ENCODE measurements at regions not wholly inside any gene's neighbourhood (a gene's known extent, or its start where the extent isn't known, plus 50 kb on each side); places are given as distances from the start of the nearest gene placed in this dataset.
"Not testable (repeated sequence)": the region's sequence is repeated elsewhere in the genome, so short reads cannot be mapped to it uniquely, and the experiment has no call there.

DNA sequence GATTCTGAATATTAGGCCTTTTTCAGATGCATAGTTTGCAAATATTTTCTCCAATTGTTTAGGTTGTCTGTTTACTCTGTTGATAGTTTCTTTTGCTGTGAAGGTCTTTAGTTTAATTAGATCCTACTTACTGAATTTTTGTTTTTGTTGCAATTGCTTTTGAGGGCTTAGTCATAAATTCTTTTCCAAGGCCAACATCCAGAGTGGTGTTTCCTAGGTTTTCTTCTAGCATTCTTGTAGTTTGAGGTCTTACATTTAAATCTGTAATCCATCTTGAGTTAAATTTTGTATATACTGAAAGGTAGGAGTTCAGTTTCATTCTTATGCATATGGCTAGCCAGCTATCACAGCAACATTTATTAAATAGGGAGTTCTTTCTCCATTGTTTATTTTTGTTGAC is 404.8 kb downstream of the LNPK start (continued):
- TF ChIP-seq ZNF396 (CRISPR knock-in tag; IDR thresholded peaks at IDR 0.05; ENCODE audit: borderline replicate concordance) (no peak), TCF7 (CRISPR knock-in tag; IDR thresholded peaks at IDR 0.05; ENCODE audit: low read depth) (no peak)

DNA sequence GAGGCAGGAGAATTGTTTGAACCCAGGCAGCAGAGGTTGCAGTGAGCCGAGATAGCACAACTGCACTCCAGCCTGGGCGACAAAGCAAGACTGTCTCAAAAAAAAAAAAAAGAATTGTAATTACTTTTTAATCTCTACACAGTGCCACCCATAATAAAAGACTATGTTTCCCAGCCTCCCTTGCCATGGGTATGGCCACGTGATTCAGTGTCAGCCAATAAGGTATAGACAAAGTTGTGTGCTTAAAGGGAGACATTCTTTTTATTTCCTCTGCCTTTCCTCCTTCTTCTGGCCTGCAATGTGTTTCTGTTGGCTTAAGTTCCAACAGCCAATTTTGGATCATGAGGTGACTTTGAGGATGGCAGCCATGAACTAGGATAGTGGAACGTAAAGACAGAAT is 406.9 kb downstream of the LNPK start:
- CTCF ChIA-PET = no interaction called here
- TF ChIP-seq ATF1 (CRISPR knock-in tag; IDR thresholded peaks at IDR 0.05) (no peak), FOXP1 (CRISPR knock-in tag; IDR thresholded peaks at IDR 0.05; ENCODE audit: borderline replicate concordance) (no peak), CREB1 (CRISPR knock-in tag; IDR thresholded peaks at IDR 0.05) (no peak), ZBTB21 (CRISPR knock-in tag; IDR thresholded peaks at IDR 0.05; ENCODE audit: borderline replicate concordance) (no peak), GABPB1 (CRISPR knock-in tag; IDR thresholded peaks at IDR 0.05) (0 out of 2 replicates have a peak, but pooled peaks have one; percentile 9), SP1 (CRISPR knock-in tag; conservative IDR thresholded peaks at IDR 0.05) (no peak), MXD4 (CRISPR knock-in tag; IDR thresholded peaks at IDR 0.05; ENCODE audit: borderline replicate concordance) (no peak), FOXK1 (CRISPR knock-in tag; IDR thresholded peaks at IDR 0.05) (no peak), HMGA2 (CRISPR knock-in tag; IDR thresholded peaks at IDR 0.05) (no peak)
- TF ChIP-seq, protein P1, sequence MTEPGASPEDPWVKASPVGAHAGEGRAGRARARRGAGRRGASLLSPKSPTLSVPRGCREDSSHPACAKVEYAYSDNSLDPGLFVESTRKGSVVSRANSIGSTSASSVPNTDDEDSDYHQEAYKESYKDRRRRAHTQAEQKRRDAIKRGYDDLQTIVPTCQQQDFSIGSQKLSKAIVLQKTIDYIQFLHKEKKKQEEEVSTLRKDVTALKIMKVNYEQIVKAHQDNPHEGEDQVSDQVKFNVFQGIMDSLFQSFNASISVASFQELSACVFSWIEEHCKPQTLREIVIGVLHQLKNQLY (CRISPR knock-in tag; IDR thresholded peaks at IDR 0.05) = no peak
- TF ChIP-seq, protein P2, sequence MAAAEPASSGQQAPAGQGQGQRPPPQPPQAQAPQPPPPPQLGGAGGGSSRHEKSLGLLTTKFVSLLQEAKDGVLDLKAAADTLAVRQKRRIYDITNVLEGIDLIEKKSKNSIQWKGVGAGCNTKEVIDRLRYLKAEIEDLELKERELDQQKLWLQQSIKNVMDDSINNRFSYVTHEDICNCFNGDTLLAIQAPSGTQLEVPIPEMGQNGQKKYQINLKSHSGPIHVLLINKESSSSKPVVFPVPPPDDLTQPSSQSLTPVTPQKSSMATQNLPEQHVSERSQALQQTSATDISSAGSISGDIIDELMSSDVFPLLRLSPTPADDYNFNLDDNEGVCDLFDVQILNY (CRISPR knock-in tag; IDR thresholded peaks at IDR 0.05) = no peak
- TF ChIP-seq, protein P3, sequence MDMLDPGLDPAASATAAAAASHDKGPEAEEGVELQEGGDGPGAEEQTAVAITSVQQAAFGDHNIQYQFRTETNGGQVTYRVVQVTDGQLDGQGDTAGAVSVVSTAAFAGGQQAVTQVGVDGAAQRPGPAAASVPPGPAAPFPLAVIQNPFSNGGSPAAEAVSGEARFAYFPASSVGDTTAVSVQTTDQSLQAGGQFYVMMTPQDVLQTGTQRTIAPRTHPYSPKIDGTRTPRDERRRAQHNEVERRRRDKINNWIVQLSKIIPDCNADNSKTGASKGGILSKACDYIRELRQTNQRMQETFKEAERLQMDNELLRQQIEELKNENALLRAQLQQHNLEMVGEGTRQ (CRISPR knock-in tag; IDR thresholded peaks at IDR 0.05) = peak; percentile 27; the same call in 1 of the 2 replicates
- TF ChIP-seq, protein P4, sequence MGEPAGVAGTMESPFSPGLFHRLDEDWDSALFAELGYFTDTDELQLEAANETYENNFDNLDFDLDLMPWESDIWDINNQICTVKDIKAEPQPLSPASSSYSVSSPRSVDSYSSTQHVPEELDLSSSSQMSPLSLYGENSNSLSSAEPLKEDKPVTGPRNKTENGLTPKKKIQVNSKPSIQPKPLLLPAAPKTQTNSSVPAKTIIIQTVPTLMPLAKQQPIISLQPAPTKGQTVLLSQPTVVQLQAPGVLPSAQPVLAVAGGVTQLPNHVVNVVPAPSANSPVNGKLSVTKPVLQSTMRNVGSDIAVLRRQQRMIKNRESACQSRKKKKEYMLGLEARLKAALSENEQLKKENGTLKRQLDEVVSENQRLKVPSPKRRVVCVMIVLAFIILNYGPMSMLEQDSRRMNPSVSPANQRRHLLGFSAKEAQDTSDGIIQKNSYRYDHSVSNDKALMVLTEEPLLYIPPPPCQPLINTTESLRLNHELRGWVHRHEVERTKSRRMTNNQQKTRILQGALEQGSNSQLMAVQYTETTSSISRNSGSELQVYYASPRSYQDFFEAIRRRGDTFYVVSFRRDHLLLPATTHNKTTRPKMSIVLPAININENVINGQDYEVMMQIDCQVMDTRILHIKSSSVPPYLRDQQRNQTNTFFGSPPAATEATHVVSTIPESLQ (CRISPR knock-in tag; IDR thresholded peaks at IDR 0.05) = no peak
- TF ChIP-seq, protein P5, sequence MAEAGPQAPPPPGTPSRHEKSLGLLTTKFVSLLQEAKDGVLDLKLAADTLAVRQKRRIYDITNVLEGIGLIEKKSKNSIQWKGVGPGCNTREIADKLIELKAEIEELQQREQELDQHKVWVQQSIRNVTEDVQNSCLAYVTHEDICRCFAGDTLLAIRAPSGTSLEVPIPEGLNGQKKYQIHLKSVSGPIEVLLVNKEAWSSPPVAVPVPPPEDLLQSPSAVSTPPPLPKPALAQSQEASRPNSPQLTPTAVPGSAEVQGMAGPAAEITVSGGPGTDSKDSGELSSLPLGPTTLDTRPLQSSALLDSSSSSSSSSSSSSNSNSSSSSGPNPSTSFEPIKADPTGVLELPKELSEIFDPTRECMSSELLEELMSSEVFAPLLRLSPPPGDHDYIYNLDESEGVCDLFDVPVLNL (CRISPR knock-in tag; IDR thresholded peaks at IDR 0.05; ENCODE audit: borderline replicate concordance, low read depth) = no peak
- TF ChIP-seq, protein P6, sequence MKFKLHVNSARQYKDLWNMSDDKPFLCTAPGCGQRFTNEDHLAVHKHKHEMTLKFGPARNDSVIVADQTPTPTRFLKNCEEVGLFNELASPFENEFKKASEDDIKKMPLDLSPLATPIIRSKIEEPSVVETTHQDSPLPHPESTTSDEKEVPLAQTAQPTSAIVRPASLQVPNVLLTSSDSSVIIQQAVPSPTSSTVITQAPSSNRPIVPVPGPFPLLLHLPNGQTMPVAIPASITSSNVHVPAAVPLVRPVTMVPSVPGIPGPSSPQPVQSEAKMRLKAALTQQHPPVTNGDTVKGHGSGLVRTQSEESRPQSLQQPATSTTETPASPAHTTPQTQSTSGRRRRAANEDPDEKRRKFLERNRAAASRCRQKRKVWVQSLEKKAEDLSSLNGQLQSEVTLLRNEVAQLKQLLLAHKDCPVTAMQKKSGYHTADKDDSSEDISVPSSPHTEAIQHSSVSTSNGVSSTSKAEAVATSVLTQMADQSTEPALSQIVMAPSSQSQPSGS (CRISPR knock-in tag; IDR thresholded peaks at IDR 0.05; ENCODE audit: borderline replicate concordance, low read depth) = no peak
- TF ChIP-seq, protein P7, sequence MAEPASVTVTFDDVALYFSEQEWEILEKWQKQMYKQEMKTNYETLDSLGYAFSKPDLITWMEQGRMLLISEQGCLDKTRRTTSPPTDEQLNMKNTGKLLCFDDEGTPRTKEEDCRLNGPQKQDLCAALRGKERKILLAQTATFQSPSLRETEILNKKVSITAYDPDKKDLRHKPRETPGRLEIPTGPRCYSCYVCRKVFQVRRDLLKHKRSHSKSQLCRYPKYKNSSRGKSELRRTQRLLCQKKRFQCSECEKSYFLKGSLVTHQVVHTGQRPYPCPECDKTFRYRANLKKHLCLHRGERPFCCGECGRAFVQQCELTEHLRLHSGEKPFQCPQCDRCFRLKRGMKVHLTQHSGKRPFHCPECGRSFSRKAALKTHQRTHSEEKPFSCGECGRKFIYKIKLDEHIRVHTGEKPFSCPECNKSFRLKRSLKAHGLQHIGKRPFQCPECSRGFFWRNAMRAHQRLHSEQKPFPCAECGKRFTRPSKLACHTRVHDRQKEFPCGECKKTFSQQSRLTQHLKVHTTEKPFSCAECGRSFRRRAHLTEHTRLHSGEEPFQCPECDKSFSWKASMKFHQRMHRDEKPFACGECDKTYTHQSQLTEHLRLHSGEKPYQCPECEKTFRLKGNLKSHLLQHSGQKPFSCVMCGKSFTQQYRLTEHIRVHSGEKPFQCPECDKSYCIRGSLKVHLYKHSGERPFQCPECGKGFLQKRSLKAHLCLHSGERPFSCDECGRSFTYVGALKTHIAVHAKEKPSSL (CRISPR knock-in tag; conservative IDR thresholded peaks at IDR 0.05) = no peak
- DNase-seq (ENCODE audit: low spot score) = no peak
- no peak for ATAC-seq
- peaks cover 4% of the 10 kb centered on the region for H3K36me3 Mint-ChIP-seq
- peaks cover 12% of the 10 kb centered on the region for H3K9me3 Mint-ChIP-seq
- H3K27ac Mint-ChIP-seq = no peak overlapping the region
- no peak overlapping the region for H3K4me3 Mint-ChIP-seq
- no peaks in the 10 kb centered on the region for H3K27me3 Mint-ChIP-seq (ENCODE audit: low read depth)
- POLR2A ChIA-PET = no interaction called here
- H3K4me1 Mint-ChIP-seq = peaks cover 28% of the 10 kb centered on the region

DNA sequence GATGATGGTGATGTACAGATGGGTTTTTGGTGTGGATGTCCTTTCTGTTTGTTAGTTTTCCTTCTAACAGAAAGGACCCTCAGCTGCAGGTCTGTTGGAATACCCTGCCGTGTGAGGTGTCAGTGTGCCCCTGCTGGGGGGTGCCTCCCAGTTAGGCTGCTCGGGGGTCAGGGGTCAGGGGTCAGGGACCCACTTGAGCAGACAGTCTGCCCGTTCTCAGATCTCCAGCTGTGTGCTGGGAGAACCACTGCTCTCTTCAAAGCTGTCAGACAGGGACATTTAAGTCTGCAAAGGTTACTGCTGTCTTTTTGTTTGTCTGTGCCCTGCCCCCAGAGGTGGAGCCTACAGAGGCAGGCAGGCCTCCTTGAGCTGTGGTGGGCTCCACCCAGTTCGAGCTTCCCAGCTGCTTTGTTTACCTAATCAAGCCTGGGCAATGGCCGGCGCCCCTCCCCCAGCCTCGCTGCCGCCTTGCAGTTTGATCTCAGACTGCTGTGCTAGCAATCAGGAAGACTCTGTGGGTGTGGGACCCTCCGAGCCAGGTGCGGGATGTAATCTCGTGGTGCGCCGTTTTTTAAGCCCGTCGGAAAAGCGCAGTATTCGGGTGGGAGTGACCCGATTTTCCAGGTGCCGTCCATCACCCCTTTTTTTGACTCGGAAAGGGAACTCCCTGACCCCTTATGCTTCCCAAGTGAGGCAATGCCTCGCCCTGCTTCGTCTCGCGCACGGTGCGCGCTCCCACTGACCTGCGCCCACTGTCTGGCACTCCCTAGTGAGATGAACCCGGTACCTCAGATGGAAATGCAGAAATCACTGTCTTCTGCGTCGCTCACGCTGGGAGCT is 408.2 kb downstream of the LNPK start:
- ATAC-seq; POLR2A ChIA-PET; CTCF ChIA-PET; H3K27me3 Mint-ChIP-seq (ENCODE audit: low read depth); H3K36me3 Mint-ChIP-seq: not testable (repeated sequence)
- H3K4me3 Mint-ChIP-seq = peak overlapping the region; percentile 89
- peaks cover 12% of the 10 kb centered on the region for H3K9me3 Mint-ChIP-seq
- peak overlapping the region; percentile 97 for H3K27ac Mint-ChIP-seq
- peak; percentile 19 for DNase-seq (ENCODE audit: low spot score)
- peaks cover 26% of the 10 kb centered on the region for H3K4me1 Mint-ChIP-seq

DNA sequence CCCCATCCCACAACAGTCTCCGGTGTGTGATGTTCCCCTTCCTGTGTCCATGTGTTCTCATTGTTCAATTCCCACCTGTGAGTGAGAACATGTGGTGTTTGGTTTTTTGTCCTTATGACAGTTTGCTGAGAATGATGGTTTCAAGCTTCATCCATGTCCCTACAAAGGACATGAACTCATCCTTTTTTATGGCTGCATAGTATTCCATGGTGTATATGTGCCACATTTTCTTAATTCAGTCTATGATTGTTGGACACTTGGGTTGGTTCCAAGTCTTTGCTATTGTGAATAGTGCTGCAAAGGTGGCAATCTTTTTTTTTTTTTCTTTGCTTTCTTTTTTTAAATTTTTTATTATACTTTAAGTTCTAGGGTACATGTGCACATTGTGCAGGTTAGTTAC is 406.7 kb upstream of the ATP5MC3 start:
- H3K4me1 Mint-ChIP-seq; H3K27ac Mint-ChIP-seq; POLR2A ChIA-PET; H3K9me3 Mint-ChIP-seq; CTCF ChIA-PET; H3K36me3 Mint-ChIP-seq; H3K27me3 Mint-ChIP-seq (ENCODE audit: low read depth); ATAC-seq; H3K4me3 Mint-ChIP-seq; DNase-seq (ENCODE audit: low spot score): not testable (repeated sequence)
